HepG2 (cell line): ENCODE measurements at regions not wholly inside any gene's neighbourhood (a gene's known extent, or its start where the extent isn't known, plus 50 kb on each side); places are given as distances from the start of the nearest gene placed in this dataset.

Experiments
- ATAC-seq: fragments of 200-7000 bp; cut with Tn5 transposase; 3 replicates; pipeline ENCODE4 v1.9.1; 2020; ENCODE audit warnings: mild to moderate bottlenecking, moderate library complexity
- BruUV-seq: library from RNA; stranded (reverse); fragments of 400-500 nt; replicated peaks from 2 replicates; lab custom pipeline; 2021; lab: Mats Ljungman, UMichigan
- CTCF ChIA-PET: fragments of 300-600 bp; formaldehyde crosslinking; extraction: SDS; loops from one replicate; lab custom pipeline; 2021; ENCODE audit warnings: low total read pairs, inconsistent platforms, low intra/inter-chr PET ratio; lab: Yijun Ruan, JAX
- POLR2A ChIA-PET: fragments of 350-600 bp; sonication (Branson Sonifier 250); formaldehyde crosslinking; loops from one replicate; lab custom pipeline; 2020; ENCODE audit warnings: antibody characterized with exemption, inconsistent platforms; lab: Yijun Ruan, JAX
- DNase-seq: peaks from one replicate; pipeline ENCODE4 v3.0.0-alpha.2; 2015; ENCODE audit warnings: low spot score
- FAIRE-seq: peaks from 3 replicates; lab custom pipeline; 2011; peaks lifted over from hg19 to GRCh38; lab: Jason Lieb, UNC
- H2AFZ ChIP-seq: one replicate; pipeline ENCODE4 v1.6.1; 2011; ENCODE audit warnings: low read length, inconsistent platforms
- H3K27ac ChIP-seq: fragments of 300-600 bp; 3 replicates; pipeline ENCODE4 v1.8.0; 2011; ENCODE audit warnings: mixed run types, mild to moderate bottlenecking, mixed read lengths, low read length, inconsistent platforms; ENCODE audit not compliant: insufficient read depth; ENCODE audit errors: extremely low read length
- H3K27me3 ChIP-seq, 2 experiments: fragments of 200-600 bp in 1 of 2; 2 replicates in 1 of 2; 3 replicates in 1 of 2; pipeline versions ENCODE4 v1.6.0 to v1.8.0; 2011; ENCODE audit warnings: low read length in 2 of 2, mild to moderate bottlenecking in 2 of 2, moderate library complexity in 2 of 2, inconsistent platforms in 1 of 2; ENCODE audit not compliant: insufficient read depth in 2 of 2, control insufficient read depth in 1 of 2
- H3K36me3 ChIP-seq, 2 experiments: fragments of 200-600 bp in 1 of 2; replicated peaks in 1 of 2; 2 replicates in 1 of 2; 3 replicates in 1 of 2; pipeline versions ENCODE4 v1.5.1 to v1.8.0; 2011; ENCODE audit warnings: low read length in 2 of 2, inconsistent platforms in 1 of 2; ENCODE audit not compliant: insufficient read depth in 2 of 2, control insufficient read depth in 1 of 2
- H3K4me1 ChIP-seq: 2 replicates; pipeline ENCODE4 v1.5.1; 2012; ENCODE audit warnings: low read length, inconsistent platforms; ENCODE audit not compliant: insufficient read depth
- H3K4me2 ChIP-seq: 2 replicates; pipeline ENCODE4 v1.6.0; 2011; ENCODE audit warnings: low read depth, low read length, inconsistent platforms
- H3K4me3 ChIP-seq, 3 experiments: fragments of 200-600 bp in 1 of 3; sonication (generic), shearing (Covaris generic) in 1 of 3; replicated peaks in 1 of 3; 2 replicates each; pipeline ENCODE4 v1.5.1; 2011 to 2016; ENCODE audit warnings: low read length in 3 of 3, inconsistent platforms in 2 of 3, low read depth in 2 of 3, mild to moderate bottlenecking in 2 of 3, control low read depth in 1 of 3, mixed read lengths in 1 of 3; ENCODE audit not compliant: insufficient read depth in 1 of 3
- H3K79me2 ChIP-seq: one replicate; pipeline ENCODE4 v1.6.1; 2011; ENCODE audit warnings: low read length, inconsistent platforms; ENCODE audit not compliant: insufficient read depth
- H3K9ac ChIP-seq: 2 replicates; pipeline ENCODE4 v1.6.0; 2011; ENCODE audit warnings: mild to moderate bottlenecking, low read depth, low read length, inconsistent platforms; ENCODE audit not compliant: insufficient read depth
- H3K9me3 ChIP-seq: 2 replicates; pipeline ENCODE4 v1.5.1; 2012; ENCODE audit warnings: mild to moderate bottlenecking, low read length
- H4K20me1 ChIP-seq: 2 replicates; pipeline ENCODE4 v1.6.0; 2011; ENCODE audit warnings: inconsistent platforms, mild to moderate bottlenecking, low read length, moderate library complexity; ENCODE audit not compliant: insufficient read depth
- GLMP ChIP-seq: sonication (generic); formaldehyde crosslinking; IDR thresholded peaks from 2 replicates; pipeline ENCODE4 v1.9.0; 2021; ENCODE audit warnings: missing genetic modification reagents, mild to moderate bottlenecking, borderline replicate concordance
- HOXA3 ChIP-seq: sonication (generic); formaldehyde crosslinking; IDR thresholded peaks from 2 replicates; pipeline ENCODE4 v1.5.0; 2020; ENCODE audit warnings: missing genetic modification reagents
- RFX5 ChIP-seq: IDR thresholded peaks from 2 replicates; pipeline ENCODE4 v1.6.1; 2011; ENCODE audit warnings: low read depth, low read length, improper control_type of control experiment
- SNAPC2 ChIP-seq: sonication (generic); formaldehyde crosslinking; IDR thresholded peaks from 2 replicates; pipeline ENCODE4 v1.8.1; 2022; ENCODE audit warnings: mild to moderate bottlenecking, missing genetic modification reagents
- ZNF101 ChIP-seq: sonication (generic); formaldehyde crosslinking; IDR thresholded peaks from 2 replicates; pipeline ENCODE4 v1.4.0; 2020; ENCODE audit warnings: mild to moderate bottlenecking, low read depth, missing genetic modification reagents, borderline replicate concordance
- ZNF121 ChIP-seq: sonication (generic); formaldehyde crosslinking; IDR thresholded peaks from 2 replicates; pipeline ENCODE4 v1.5.0; 2020; ENCODE audit warnings: mild to moderate bottlenecking, missing genetic modification reagents
- ZNF20 ChIP-seq: sonication (generic); formaldehyde crosslinking; IDR thresholded peaks from 2 replicates; pipeline ENCODE4 v1.4.0; 2020; ENCODE audit warnings: mild to moderate bottlenecking, moderate library complexity, missing genetic modification reagents
- ZNF225 ChIP-seq: sonication (generic); formaldehyde crosslinking; IDR thresholded peaks from 2 replicates; pipeline ENCODE4 v1.4.0; 2020; ENCODE audit warnings: mild to moderate bottlenecking, missing genetic modification reagents
- ZNF253 ChIP-seq: sonication (generic); formaldehyde crosslinking; IDR thresholded peaks from 2 replicates; pipeline ENCODE4 v1.8.0; 2022; ENCODE audit warnings: mild to moderate bottlenecking, missing genetic modification reagents, borderline replicate concordance
- ZNF33B ChIP-seq: sonication (generic); formaldehyde crosslinking; IDR thresholded peaks from 2 replicates; pipeline ENCODE4 v1.5.1; 2020; ENCODE audit warnings: mild to moderate bottlenecking, missing genetic modification reagents
- ZNF598 ChIP-seq: sonication (generic); formaldehyde crosslinking; IDR thresholded peaks from 2 replicates; pipeline ENCODE4 v1.5.1; 2020; ENCODE audit warnings: mild to moderate bottlenecking, missing genetic modification reagents, borderline replicate concordance
- ZNF724P ChIP-seq: sonication (generic); formaldehyde crosslinking; IDR thresholded peaks from 2 replicates; pipeline ENCODE4 v1.8.0; 2022; ENCODE audit warnings: missing genetic modification reagents, borderline replicate concordance
- WGBS: methylation state at CpG from one replicate; pipeline ENCODE4 v1.1.6; 2017; ENCODE audit warnings: low lambda C conversion rate; 5-methylcytosine and 5-hydroxymethylcytosine counted together
- in situ Hi-C: cut with HindIII; loops from 2 replicates; pipeline ENCODE4 v1.10.0; 2017; ENCODE audit warnings: low pct_unique_long_range_greater_than_20kb; ENCODE audit not compliant: extremely low pct_ligation_motif_present
- intact Hi-C: fragments of 100-400 bp; cut with micrococcal nuclease; formaldehyde crosslinking; loops from one replicate; pipeline ENCODE4 v1.10.0; 2022; ENCODE audit not compliant: unreplicated experiment

GRCh38 chr7:46391231-46392201 lies 470.4 kb upstream of the IGFBP3 start:
- no peak overlapping the region for H3K9ac ChIP-seq
- no peak overlapping the region for H3K27ac ChIP-seq
- no peak for TF ChIP-seq RFX5
- no peak for TF ChIP-seq GLMP (CRISPR knock-in tag)
- TF ChIP-seq ZNF20 = no peak
- TF ChIP-seq ZNF121 (CRISPR knock-in tag) = no peak
- TF ChIP-seq ZNF598 (CRISPR knock-in tag) = no peak
- TF ChIP-seq ZNF724P (CRISPR knock-in tag) = no peak
- TF ChIP-seq ZNF33B (CRISPR knock-in tag) = no peak
- no peak for TF ChIP-seq HOXA3
- no peak for TF ChIP-seq ZNF253 (CRISPR knock-in tag)
- TF ChIP-seq SNAPC2 (CRISPR knock-in tag) = no peak
- no peak for TF ChIP-seq ZNF225
- no peak for TF ChIP-seq ZNF101 (CRISPR knock-in tag)
- no TSS peak for BruUV-seq
- H4K20me1 ChIP-seq = no peaks in the 10 kb centered on the region
- H3K79me2 ChIP-seq = no peaks in the 10 kb centered on the region
- no peaks in the 10 kb centered on the region for H3K4me1 ChIP-seq
- CTCF ChIA-PET = no interaction called here
- H3K4me3 ChIP-seq = no peak overlapping the region
- POLR2A ChIA-PET = no interaction called here
- ATAC-seq = no peak
- in situ Hi-C loops (no loop called here), intact Hi-C loops (no loop called here)
- no peaks in the 10 kb centered on the region for H3K36me3 ChIP-seq
- DNase-seq = no peak
- no peak overlapping the region for H3K4me2 ChIP-seq
- no peaks in the 10 kb centered on the region for H3K27me3 ChIP-seq
- H2AFZ ChIP-seq = no peak overlapping the region
- H3K9me3 ChIP-seq = no peaks in the 10 kb centered on the region
- 14% methylated on average over 5 of the region's 5 CpGs for WGBS
- no peak for FAIRE-seq
